LNCAP (cell line): ENCODE measurements at regions not wholly inside any gene's neighbourhood (a gene's known extent, or its start where the extent isn't known, plus 50 kb on each side); places are given as distances from the start of the nearest gene placed in this dataset.

Experiments used
- TF ChIP-seq, protein P1 (sequence below): fragments of 450-650 bp; IDR thresholded peaks from 2 replicates; pipeline ENCODE4 v1.5.1; 2017; ENCODE audit warnings: mild to moderate bottlenecking

DNA sequence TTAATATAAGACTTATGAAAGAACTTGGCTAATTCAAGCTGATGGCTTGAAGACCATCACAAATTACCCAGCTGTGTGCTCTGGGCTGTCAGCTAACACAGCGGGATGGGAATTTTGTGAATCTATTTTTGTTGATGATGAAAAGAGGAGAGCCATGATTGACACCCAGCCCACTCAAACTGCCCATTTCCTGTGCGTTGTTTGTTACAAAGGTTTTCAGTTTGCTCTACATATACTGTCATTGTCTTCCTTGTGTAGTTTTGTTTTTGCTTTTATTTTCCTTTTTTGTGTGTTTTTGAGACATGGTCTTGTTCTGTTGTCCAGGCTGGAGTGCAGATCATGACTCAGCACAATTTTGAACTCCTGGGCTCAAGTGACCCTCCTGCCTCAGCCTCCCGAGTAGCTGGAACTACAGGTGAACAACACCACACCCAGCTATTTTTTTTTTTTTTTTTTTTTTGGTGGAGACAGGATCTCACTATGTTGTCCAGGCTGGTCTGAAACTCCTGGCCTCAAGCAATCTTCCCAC lies 400.3 kb downstream of the ICE1 start:
- TF ChIP-seq, protein P1, sequence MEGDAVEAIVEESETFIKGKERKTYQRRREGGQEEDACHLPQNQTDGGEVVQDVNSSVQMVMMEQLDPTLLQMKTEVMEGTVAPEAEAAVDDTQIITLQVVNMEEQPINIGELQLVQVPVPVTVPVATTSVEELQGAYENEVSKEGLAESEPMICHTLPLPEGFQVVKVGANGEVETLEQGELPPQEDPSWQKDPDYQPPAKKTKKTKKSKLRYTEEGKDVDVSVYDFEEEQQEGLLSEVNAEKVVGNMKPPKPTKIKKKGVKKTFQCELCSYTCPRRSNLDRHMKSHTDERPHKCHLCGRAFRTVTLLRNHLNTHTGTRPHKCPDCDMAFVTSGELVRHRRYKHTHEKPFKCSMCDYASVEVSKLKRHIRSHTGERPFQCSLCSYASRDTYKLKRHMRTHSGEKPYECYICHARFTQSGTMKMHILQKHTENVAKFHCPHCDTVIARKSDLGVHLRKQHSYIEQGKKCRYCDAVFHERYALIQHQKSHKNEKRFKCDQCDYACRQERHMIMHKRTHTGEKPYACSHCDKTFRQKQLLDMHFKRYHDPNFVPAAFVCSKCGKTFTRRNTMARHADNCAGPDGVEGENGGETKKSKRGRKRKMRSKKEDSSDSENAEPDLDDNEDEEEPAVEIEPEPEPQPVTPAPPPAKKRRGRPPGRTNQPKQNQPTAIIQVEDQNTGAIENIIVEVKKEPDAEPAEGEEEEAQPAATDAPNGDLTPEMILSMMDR, result no peak

DNA sequence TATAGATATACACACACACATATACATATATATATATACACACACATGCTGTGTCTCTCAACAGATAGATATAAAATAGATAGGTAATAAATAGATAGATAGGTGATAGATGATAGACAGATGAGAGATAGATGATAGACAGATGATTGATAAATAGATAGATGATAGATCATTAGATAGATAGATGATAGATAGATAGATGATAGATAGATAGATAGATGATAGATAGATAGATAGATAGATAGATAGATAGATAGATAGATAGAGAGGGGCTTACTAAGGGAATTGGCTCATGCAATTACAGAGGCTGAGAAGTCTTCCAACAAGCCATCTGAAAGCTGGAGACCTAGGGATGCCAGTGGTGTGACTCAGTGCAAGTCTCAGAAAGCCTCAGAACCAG lies 394.5 kb downstream of the ICE1 start:
- TF ChIP-seq, protein P1, result no peak

GRCh38 chr5:5813441-5813840 lies 391.0 kb downstream of the ICE1 start:
- TF ChIP-seq, protein P1, result no peak

- TF ChIP-seq, protein P1, result no peak
Measured at GRCh38 chr5:5810461-5810860, 388.0 kb downstream of the ICE1 start.

DNA sequence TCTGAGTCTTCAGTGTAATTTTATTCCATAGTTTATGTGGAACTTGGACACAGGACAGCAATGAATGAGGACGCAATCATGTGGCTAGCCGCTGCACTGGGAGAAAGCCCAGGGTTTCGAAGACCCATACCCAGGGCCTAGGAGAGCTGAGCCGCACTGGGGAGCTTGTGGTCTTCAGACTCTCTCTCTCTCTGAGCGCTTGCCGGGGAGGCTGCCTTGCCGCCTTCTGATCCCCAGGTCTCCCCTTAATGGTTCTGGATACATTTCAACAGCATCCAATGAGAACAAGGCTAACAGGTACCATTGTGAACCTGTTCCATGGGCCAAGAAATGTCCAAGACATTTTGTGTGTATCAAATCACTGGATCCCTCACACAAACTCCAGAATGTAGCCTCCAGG lies 383.4 kb downstream of the ICE1 start:
- TF ChIP-seq, protein P1, result no peak

DNA sequence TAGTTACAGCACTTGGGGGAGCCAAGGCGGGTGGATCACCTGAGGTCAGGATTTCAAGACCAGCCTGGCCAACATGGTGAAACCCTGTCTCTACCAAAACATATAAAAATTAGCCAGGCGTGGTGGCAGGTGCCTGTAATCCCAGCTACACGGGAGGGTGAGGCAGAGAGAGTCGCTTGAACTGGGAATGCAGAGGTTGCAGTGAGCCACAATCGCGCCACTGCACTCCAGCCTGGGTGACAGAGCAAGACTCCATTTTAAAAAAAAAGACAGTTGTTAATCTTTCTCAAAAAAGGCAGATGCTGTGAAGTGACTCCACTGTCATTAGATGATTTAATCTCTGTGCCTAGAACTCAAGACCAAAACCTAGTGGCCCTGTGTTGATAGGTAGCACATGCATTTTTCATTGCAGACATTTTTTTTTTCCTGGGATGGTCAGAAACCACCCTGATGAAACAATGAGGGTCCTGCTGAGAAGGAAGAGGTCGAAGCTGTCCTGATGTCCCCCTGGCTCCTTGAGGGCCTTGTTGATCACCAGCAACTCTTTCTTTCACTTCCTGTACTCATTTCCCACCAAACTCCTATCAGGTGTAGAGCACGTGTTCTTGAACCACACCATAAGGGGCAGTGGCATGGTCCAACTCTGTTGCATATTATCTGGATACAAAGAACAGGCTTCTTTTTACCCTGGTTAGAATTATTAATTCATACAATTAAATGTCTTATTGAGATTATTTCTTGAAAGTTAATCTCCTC lies 382.2 kb downstream of the ICE1 start:
- TF ChIP-seq, protein P1, result no peak

DNA sequence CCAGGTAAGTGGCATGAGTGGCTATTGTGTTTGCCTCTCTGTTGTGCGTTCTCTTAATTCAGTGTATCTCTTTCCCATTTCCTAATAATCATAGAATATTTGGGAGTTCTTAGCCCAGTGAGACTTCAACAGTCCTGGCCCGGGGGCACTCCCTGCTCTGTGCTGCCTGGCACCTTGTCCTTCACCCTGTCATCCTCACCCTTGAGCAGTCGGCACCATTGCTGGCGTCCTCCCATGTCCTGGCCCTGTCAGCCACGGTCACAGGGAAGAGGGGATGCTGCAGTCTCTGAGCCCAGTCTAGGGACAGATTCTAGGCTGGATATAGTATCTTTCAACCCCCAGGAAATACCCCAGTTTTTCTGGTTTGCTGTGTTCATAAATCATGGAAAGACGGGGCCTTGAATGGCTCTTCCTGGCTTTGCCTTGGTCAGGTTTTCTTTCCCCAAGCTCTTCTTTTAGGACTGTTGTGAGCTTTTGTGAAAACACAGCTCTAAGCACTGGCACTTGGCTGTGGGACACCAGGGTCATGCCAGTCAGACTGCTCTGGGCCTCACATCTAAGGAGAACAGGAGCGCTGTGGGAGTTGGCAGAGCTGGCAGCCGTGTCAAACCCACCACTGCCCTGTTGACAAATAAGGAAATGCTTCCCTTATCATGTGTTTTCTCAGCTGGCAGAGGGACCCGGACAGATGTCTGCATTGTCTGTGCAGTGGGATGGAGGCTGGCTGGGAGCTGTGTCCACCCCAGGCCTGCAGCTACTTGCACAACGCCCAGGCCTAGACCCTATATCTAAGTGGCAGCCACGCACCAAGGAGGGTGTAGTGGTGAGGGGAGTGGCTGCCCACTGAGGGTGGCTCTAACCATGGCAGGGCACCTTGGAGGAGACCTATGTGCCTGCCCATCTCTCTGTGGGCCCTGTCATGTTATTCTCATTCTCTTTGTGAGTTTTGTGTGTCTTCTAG lies 378.6 kb downstream of the ICE1 start:
- TF ChIP-seq, protein P1, result no peak
